ENCODE measurements at regions not wholly inside any gene's neighbourhood (a gene's known extent, or its start where the extent isn't known, plus 50 kb on each side); places are given as distances from the start of the nearest gene placed in this dataset.

DNA sequence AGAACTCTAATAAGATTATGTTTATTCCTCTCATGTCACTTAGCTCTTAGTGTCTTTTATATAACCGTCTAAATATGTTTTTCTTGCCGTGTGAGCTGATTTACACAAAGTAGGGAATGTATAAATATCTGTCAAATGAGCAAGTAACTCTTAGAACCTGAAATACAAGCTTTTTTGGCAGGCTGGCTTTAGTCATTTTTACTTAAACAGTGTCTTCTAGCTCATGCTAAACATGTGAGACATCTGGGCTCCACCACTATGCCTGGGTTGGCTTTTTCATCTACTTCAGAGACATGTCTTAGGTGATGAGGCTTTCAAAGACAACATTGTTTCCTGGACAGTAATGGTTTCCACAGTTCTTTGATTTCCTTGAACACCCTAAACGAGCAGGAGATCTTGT, 137.2 kb upstream of the ZNF608 start:
- no TSS peak for BruUV-seq (replicated peaks)
- no peak overlapping the region for H2AFZ ChIP-seq (ENCODE audit: control insufficient read depth, low read depth, low read length)
- 62% methylated on average over 3 of the region's 3 CpGs for WGBS (ENCODE audit: insufficient coverage, insufficient replicate concordance, low lambda C conversion rate, missing lambda C conversion rate)
- DNase-seq (ENCODE audit: low read depth, low spot score) (no peak), ATAC-seq (no peak), FAIRE-seq (no peak)
- no peaks in the 10 kb centered on the region for H3K27me3 ChIP-seq (replicated peaks in 1 of 2; ENCODE audit: control insufficient read depth in 2 of 2, insufficient read depth in 2 of 2, low read length in 1 of 2)
- no peaks in the 10 kb centered on the region for H4K20me1 ChIP-seq (ENCODE audit: control insufficient read depth, insufficient read depth)
- H3K9me3 ChIP-seq (replicated peaks; ENCODE audit: control insufficient read depth, insufficient read depth, low read length), result no peaks in the 10 kb centered on the region
- SMC1A ChIA-PET (ENCODE audit: uncharacterized antibody, unreplicated experiment), result interaction anchor here (0.8 to 1.7 kb wide), 5 partner anchors 10 to 25 kb away, joined by 3 to 5 read pairs (median 3); no protein-coding TSS in a partner anchor
- CTCF ChIA-PET, result interaction anchor here (0.6 kb wide), 1 partner anchor 110 kb away, joined by 5 read pairs; no protein-coding TSS in a partner anchor
- TF ChIP-seq ETV6 (conservative IDR thresholded peaks at IDR 0.05 in 1 of 2, IDR thresholded peaks at IDR 0.05 in 1 of 2; ENCODE audit: borderline replicate concordance in 1 of 2, low read depth in 1 of 2) (no peak), ZSCAN29 (IDR thresholded peaks at IDR 0.05) (no peak), BRCA1 (IDR thresholded peaks at IDR 0.05; ENCODE audit: low read depth, low read length) (no peak), RAD51 (IDR thresholded peaks at IDR 0.05) (no peak), RAD21 (IDR thresholded peaks at IDR 0.05; ENCODE audit: insufficient read depth, low read depth, low read length) (no peak), SMC3 (IDR thresholded peaks at IDR 0.05; ENCODE audit: borderline replicate concordance, low read length) (no peak), KLF5 (IDR thresholded peaks at IDR 0.05; ENCODE audit: partially characterized antibody) (no peak), YY1 (IDR thresholded peaks at IDR 0.05; ENCODE audit: low read depth, low read length) (no peak), STAT1 (conservative IDR thresholded peaks at IDR 0.05) (no peak), SMAD5 (IDR thresholded peaks at IDR 0.05; ENCODE audit: low read depth) (no peak), SMAD1 (IDR thresholded peaks at IDR 0.05; ENCODE audit: low read depth, partially characterized antibody) (no peak), NBN (IDR thresholded peaks at IDR 0.05) (no peak), SP1 (IDR thresholded peaks at IDR 0.05; ENCODE audit: low read depth, low read length) (no peak), NR2C1 (IDR thresholded peaks at IDR 0.05) (no peak), ATF7 (IDR thresholded peaks at IDR 0.05; ENCODE audit: low read depth) (no peak)
- TF ChIP-seq, protein P1, sequence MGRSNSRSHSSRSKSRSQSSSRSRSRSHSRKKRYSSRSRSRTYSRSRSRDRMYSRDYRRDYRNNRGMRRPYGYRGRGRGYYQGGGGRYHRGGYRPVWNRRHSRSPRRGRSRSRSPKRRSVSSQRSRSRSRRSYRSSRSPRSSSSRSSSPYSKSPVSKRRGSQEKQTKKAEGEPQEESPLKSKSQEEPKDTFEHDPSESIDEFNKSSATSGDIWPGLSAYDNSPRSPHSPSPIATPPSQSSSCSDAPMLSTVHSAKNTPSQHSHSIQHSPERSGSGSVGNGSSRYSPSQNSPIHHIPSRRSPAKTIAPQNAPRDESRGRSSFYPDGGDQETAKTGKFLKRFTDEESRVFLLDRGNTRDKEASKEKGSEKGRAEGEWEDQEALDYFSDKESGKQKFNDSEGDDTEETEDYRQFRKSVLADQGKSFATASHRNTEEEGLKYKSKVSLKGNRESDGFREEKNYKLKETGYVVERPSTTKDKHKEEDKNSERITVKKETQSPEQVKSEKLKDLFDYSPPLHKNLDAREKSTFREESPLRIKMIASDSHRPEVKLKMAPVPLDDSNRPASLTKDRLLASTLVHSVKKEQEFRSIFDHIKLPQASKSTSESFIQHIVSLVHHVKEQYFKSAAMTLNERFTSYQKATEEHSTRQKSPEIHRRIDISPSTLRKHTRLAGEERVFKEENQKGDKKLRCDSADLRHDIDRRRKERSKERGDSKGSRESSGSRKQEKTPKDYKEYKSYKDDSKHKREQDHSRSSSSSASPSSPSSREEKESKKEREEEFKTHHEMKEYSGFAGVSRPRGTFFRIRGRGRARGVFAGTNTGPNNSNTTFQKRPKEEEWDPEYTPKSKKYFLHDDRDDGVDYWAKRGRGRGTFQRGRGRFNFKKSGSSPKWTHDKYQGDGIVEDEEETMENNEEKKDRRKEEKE (IDR thresholded peaks at IDR 0.05), result no peak
- TF ChIP-seq, protein P2, sequence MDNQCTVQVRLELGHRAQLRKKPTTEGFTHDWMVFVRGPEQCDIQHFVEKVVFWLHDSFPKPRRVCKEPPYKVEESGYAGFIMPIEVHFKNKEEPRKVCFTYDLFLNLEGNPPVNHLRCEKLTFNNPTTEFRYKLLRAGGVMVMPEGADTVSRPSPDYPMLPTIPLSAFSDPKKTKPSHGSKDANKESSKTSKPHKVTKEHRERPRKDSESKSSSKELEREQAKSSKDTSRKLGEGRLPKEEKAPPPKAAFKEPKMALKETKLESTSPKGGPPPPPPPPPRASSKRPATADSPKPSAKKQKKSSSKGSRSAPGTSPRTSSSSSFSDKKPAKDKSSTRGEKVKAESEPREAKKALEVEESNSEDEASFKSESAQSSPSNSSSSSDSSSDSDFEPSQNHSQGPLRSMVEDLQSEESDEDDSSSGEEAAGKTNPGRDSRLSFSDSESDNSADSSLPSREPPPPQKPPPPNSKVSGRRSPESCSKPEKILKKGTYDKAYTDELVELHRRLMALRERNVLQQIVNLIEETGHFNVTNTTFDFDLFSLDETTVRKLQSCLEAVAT (IDR thresholded peaks at IDR 0.05), result no peak
- RAD21 ChIA-PET (ENCODE audit: unreplicated experiment), result interaction anchor here (0.9 kb wide), 1 partner anchor 25 kb away, joined by 3 read pairs; no protein-coding TSS in a partner anchor
- H3K9ac ChIP-seq (ENCODE audit: control insufficient read depth, insufficient read depth, low read length), result no peak overlapping the region
- intact Hi-C loops (cut with micrococcal nuclease; ENCODE audit: unreplicated experiment) (no loop called here), in situ Hi-C loops (cut with MboI) (no loop called here)
- no peak overlapping the region for H3K4me3 ChIP-seq
- H3K4me2 ChIP-seq (ENCODE audit: control insufficient read depth, insufficient read depth), result no peak overlapping the region
- POLR2A ChIA-PET, result interaction anchor here (0.5 to 1.2 kb wide), 2 partner anchors 13 to 224 kb away, joined by 3 read pairs; no protein-coding TSS in a partner anchor
- no peak overlapping the region for H3K27ac ChIP-seq (ENCODE audit: control insufficient read depth, insufficient read depth)
- no peaks in the 10 kb centered on the region for H3K36me3 ChIP-seq (ENCODE audit: control insufficient read depth in 2 of 2, insufficient read depth in 2 of 2, low read length in 1 of 2)
- no peaks in the 10 kb centered on the region for H3K4me1 ChIP-seq (ENCODE audit: control insufficient read depth, insufficient read depth, low read length)
- H3K79me2 ChIP-seq (ENCODE audit: control insufficient read depth, insufficient read depth, low read length), result no peaks in the 10 kb centered on the region

Data from GM12878 (cell line).